ENCODE measurements at regions not wholly inside any gene's neighbourhood (a gene's known extent, or its start where the extent isn't known, plus 50 kb on each side); places are given as distances from the start of the nearest gene placed in this dataset.

- no peaks in the 10 kb centered on the region for H3K36me3 ChIP-seq (ENCODE audit: insufficient read depth, low read length)
- no peaks in the 10 kb centered on the region for H3F3A ChIP-seq (ENCODE audit: insufficient read depth, low read length, poor library complexity, severe bottlenecking)
- H3K4me2 ChIP-seq (ENCODE audit: low read length) = no peak overlapping the region
- H3K27ac ChIP-seq (ENCODE audit: low read length) = no peak overlapping the region
- no peaks in the 10 kb centered on the region for H4K20me1 ChIP-seq (ENCODE audit: insufficient read depth)
- TF ChIP-seq MXI1 (conservative IDR thresholded peaks at IDR 0.05; ENCODE audit: poor library complexity, severe bottlenecking) = no peak
- TF ChIP-seq REST (IDR thresholded peaks at IDR 0.05; ENCODE audit: borderline replicate concordance) = no peak
- TF ChIP-seq TAF1 (IDR thresholded peaks at IDR 0.05; ENCODE audit: low read depth) = no peak
- TF ChIP-seq SMC3 (conservative IDR thresholded peaks at IDR 0.05; ENCODE audit: poor library complexity) = no peak
- TF ChIP-seq POLR2AphosphoS5 (IDR thresholded peaks at IDR 0.05) = no peak
- no peak for TF ChIP-seq RAD21 (conservative IDR thresholded peaks at IDR 0.05)
- TF ChIP-seq CTCF (IDR thresholded peaks at IDR 0.05; ENCODE audit: poor library complexity, severe bottlenecking) = no peak
- no peak for TF ChIP-seq EZH2 (IDR thresholded peaks at IDR 0.05; ENCODE audit: borderline replicate concordance, insufficient read depth, low read length, poor library complexity, severe bottlenecking)
- no peak for TF ChIP-seq EP300 (conservative IDR thresholded peaks at IDR 0.05; ENCODE audit: poor library complexity, severe bottlenecking)
- no peaks in the 10 kb centered on the region for H3K9me3 ChIP-seq (ENCODE audit: low read length)
- H3K9me2 ChIP-seq (ENCODE audit: insufficient read depth, low read length) = no peaks in the 10 kb centered on the region
- H3K79me2 ChIP-seq (replicated peaks; ENCODE audit: insufficient read depth, low read length) = no peaks in the 10 kb centered on the region
- no peaks in the 10 kb centered on the region for H3K27me3 ChIP-seq (ENCODE audit: insufficient read depth, low read depth, low read length)
- no peak overlapping the region for H2AFZ ChIP-seq (ENCODE audit: low read depth, low read length)
- H3K9ac ChIP-seq (ENCODE audit: low read length) = no peak overlapping the region
- no peak overlapping the region for H3K4me3 ChIP-seq (ENCODE audit: low read length)
Observed at GRCh38 chr10:21184216-21184615, 287.1 kb upstream of the NEBL start.

- no peaks in the 10 kb centered on the region for H3K9me3 ChIP-seq (ENCODE audit: low read length)
- no peak overlapping the region for H3K9ac ChIP-seq (ENCODE audit: low read length)
- H3K27me3 ChIP-seq (ENCODE audit: insufficient read depth, low read depth, low read length) = no peaks in the 10 kb centered on the region
- no peaks in the 10 kb centered on the region for H3K9me2 ChIP-seq (ENCODE audit: insufficient read depth, low read length)
- TF ChIP-seq REST (IDR thresholded peaks at IDR 0.05; ENCODE audit: borderline replicate concordance) = no peak
- no peak for TF ChIP-seq EZH2 (IDR thresholded peaks at IDR 0.05; ENCODE audit: borderline replicate concordance, insufficient read depth, low read length, poor library complexity, severe bottlenecking)
- TF ChIP-seq POLR2AphosphoS5 (IDR thresholded peaks at IDR 0.05) = no peak
- H3K4me2 ChIP-seq (ENCODE audit: low read length) = no peak overlapping the region
- no peak overlapping the region for H2AFZ ChIP-seq (ENCODE audit: low read depth, low read length)
- no peak overlapping the region for H3K4me3 ChIP-seq (ENCODE audit: low read length)
- no peaks in the 10 kb centered on the region for H3K79me2 ChIP-seq (replicated peaks; ENCODE audit: insufficient read depth, low read length)
- H3K36me3 ChIP-seq (ENCODE audit: insufficient read depth, low read length) = no peaks in the 10 kb centered on the region
- no peaks in the 10 kb centered on the region for H3F3A ChIP-seq (ENCODE audit: insufficient read depth, low read length, poor library complexity, severe bottlenecking)
- no peak overlapping the region for H3K27ac ChIP-seq (ENCODE audit: low read length)
- H4K20me1 ChIP-seq (ENCODE audit: insufficient read depth) = no peaks in the 10 kb centered on the region
Observed at GRCh38 chr10:21183025-21183424, 285.9 kb upstream of the NEBL start.
